ENCODE measurements at regions not wholly inside any gene's neighbourhood (a gene's known extent, or its start where the extent isn't known, plus 50 kb on each side); places are given as distances from the start of the nearest gene placed in this dataset.

DNA sequence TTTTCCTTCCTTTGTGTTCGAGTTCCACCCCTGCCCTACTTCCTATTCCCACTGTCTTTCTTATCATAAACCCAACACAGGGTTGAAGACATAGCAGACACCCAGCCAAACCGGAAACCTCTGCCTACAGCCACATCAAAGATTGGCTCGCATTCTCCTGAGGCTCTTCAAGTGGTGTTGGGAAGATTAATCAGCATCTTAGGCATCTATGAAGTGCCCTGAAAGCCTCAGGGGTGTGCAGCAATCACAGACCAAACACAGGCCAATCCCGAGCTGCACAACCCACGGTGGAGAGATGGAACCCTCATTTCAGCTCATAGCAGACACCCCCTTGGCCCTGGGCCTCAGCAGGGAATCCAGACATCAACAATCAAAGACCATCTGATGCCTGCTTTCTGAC is 255.9 kb downstream of the XXYLT1 start:
- TF ChIP-seq, protein P1, sequence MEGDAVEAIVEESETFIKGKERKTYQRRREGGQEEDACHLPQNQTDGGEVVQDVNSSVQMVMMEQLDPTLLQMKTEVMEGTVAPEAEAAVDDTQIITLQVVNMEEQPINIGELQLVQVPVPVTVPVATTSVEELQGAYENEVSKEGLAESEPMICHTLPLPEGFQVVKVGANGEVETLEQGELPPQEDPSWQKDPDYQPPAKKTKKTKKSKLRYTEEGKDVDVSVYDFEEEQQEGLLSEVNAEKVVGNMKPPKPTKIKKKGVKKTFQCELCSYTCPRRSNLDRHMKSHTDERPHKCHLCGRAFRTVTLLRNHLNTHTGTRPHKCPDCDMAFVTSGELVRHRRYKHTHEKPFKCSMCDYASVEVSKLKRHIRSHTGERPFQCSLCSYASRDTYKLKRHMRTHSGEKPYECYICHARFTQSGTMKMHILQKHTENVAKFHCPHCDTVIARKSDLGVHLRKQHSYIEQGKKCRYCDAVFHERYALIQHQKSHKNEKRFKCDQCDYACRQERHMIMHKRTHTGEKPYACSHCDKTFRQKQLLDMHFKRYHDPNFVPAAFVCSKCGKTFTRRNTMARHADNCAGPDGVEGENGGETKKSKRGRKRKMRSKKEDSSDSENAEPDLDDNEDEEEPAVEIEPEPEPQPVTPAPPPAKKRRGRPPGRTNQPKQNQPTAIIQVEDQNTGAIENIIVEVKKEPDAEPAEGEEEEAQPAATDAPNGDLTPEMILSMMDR (conservative IDR thresholded peaks at IDR 0.05; ENCODE audit: low read length) = no peak
- TF ChIP-seq EZH2phosphoT487 (IDR thresholded peaks at IDR 0.05; ENCODE audit: borderline replicate concordance) = no peak

All from Loucy (cell line).